ENCODE measurements at regions not wholly inside any gene's neighbourhood (a gene's known extent, or its start where the extent isn't known, plus 50 kb on each side); places are given as distances from the start of the nearest gene placed in this dataset.

- H3K4me1 ChIP-seq (ENCODE audit: insufficient read depth, low read length) = peaks cover 2% of the 10 kb centered on the region; the same call in 1 of the 2 replicates
- Mint-ChIP-seq H3K4me1 (peaks cover 6% of the 10 kb centered on the region in 2 experiments), H3K27ac (no peak overlapping the region), H3K36me3 (ENCODE audit: insufficient read depth in 1 of 3, low read depth in 3 of 3) (no peaks in the 10 kb centered on the region), H3K4me3 (no peak overlapping the region), H3K9me3 (no peaks in the 10 kb centered on the region), H3K27me3 (ENCODE audit: low read depth) (no peaks in the 10 kb centered on the region)
- H3K9ac ChIP-seq (ENCODE audit: extremely low read depth, insufficient read length, low read length) = no peak overlapping the region
- no peak for DNase-seq
- TF ChIP-seq, protein P1, sequence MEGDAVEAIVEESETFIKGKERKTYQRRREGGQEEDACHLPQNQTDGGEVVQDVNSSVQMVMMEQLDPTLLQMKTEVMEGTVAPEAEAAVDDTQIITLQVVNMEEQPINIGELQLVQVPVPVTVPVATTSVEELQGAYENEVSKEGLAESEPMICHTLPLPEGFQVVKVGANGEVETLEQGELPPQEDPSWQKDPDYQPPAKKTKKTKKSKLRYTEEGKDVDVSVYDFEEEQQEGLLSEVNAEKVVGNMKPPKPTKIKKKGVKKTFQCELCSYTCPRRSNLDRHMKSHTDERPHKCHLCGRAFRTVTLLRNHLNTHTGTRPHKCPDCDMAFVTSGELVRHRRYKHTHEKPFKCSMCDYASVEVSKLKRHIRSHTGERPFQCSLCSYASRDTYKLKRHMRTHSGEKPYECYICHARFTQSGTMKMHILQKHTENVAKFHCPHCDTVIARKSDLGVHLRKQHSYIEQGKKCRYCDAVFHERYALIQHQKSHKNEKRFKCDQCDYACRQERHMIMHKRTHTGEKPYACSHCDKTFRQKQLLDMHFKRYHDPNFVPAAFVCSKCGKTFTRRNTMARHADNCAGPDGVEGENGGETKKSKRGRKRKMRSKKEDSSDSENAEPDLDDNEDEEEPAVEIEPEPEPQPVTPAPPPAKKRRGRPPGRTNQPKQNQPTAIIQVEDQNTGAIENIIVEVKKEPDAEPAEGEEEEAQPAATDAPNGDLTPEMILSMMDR (conservative IDR thresholded peaks at IDR 0.05) = no peak
- no peak overlapping the region for H2BK15ac ChIP-seq (ENCODE audit: low read depth, low read length)
- no CpG with 5 or more reads among the region's 3 CpGs for WGBS (ENCODE audit: extremely low coverage, insufficient read length, low lambda C conversion rate)
- H3K27me3 ChIP-seq (ENCODE audit: insufficient read depth, low read length) = no peaks in the 10 kb centered on the region
- no peaks in the 10 kb centered on the region for H3K79me1 ChIP-seq (ENCODE audit: insufficient read depth, low read depth, low read length, poor library complexity, severe bottlenecking)
- H3K56ac ChIP-seq (ENCODE audit: insufficient read length, low read depth, low read length) = no peak overlapping the region
- H3K23ac ChIP-seq (ENCODE audit: insufficient read length, low read depth, low read length) = no peak overlapping the region
- H2BK5ac ChIP-seq (ENCODE audit: insufficient read length, low read length) = no peak overlapping the region
- no peak overlapping the region for H3T11ph ChIP-seq (ENCODE audit: low read length)
- H4K8ac ChIP-seq (replicated peaks; ENCODE audit: insufficient read length, low read depth, low read length) = no peak overlapping the region
- H3K4ac ChIP-seq (ENCODE audit: low read depth, low read length) = no peak overlapping the region
- no peak overlapping the region for H4K91ac ChIP-seq (ENCODE audit: insufficient read length, low read depth, low read length)
- H3K23me2 ChIP-seq (ENCODE audit: insufficient read length, low read depth, low read length, poor library complexity, severe bottlenecking) = no peaks in the 10 kb centered on the region
- no peak overlapping the region for H3K18ac ChIP-seq (ENCODE audit: insufficient read length, low read depth, low read length)
- H3K14ac ChIP-seq (ENCODE audit: insufficient read depth, low read length) = no peak overlapping the region
- no peak overlapping the region for H3K4me2 ChIP-seq (ENCODE audit: insufficient read depth, insufficient read length, low read length)
- no peak overlapping the region for H2AFZ ChIP-seq (ENCODE audit: low read length)
- no peak overlapping the region for H2BK12ac ChIP-seq (ENCODE audit: insufficient read length, low read depth, low read length)
- H2BK120ac ChIP-seq (ENCODE audit: low read depth, low read length, poor library complexity, severe bottlenecking) = no peak overlapping the region
- H3K9me3 ChIP-seq (ENCODE audit: control insufficient read depth, low read depth, low read length) = no peaks in the 10 kb centered on the region
- no peaks in the 10 kb centered on the region for H3K79me2 ChIP-seq (ENCODE audit: insufficient read depth, low read length)
- no peak overlapping the region for H2AK5ac ChIP-seq (ENCODE audit: insufficient read length, low read length)
- H2BK20ac ChIP-seq (ENCODE audit: low read depth, low read length, poor library complexity, severe bottlenecking) = no peak overlapping the region
- H3K27ac ChIP-seq (ENCODE audit: insufficient read length, low read depth, low read length) = no peak overlapping the region
- no peak overlapping the region for H4K5ac ChIP-seq (ENCODE audit: insufficient read length, low read depth, low read length)
- no peaks in the 10 kb centered on the region for H4K20me1 ChIP-seq (ENCODE audit: control insufficient read depth, insufficient read depth, insufficient read length)
Observed at GRCh38 chr15:81483496-81483895, 109.5 kb upstream of the TMC3 start.

Data from H9 (cell line).